Liver (tissue), 8 donors: ENCODE measurements at regions not wholly inside any gene's neighbourhood (a gene's known extent, or its start where the extent isn't known, plus 50 kb on each side); places are given as distances from the start of the nearest gene placed in this dataset.

Experiments
- DNase-seq: peaks from one replicate; pipeline ENCODE4 v3.0.0-alpha.2; 2017; ENCODE audit warnings: low spot score
- H3K27ac ChIP-seq, 2 donors: one replicate each; pipeline ENCODE4 v1.7.0; 2013; ENCODE audit warnings: inconsistent platforms in 2 of 2, low read length in 2 of 2, control low read depth in 1 of 2, low read depth in 1 of 2, mild to moderate bottlenecking in 1 of 2
- H3K27me3 ChIP-seq, 4 donors: one replicate each; pipeline versions ENCODE4 v1.6.1 to v1.7.0; 2013; ENCODE audit warnings: low read length in 3 of 4, inconsistent platforms in 1 of 4, mild to moderate bottlenecking in 1 of 4, moderate library complexity in 1 of 4; ENCODE audit not compliant: control insufficient read depth in 4 of 4, insufficient read depth in 4 of 4
- H3K36me3 ChIP-seq, 4 donors: one replicate each; pipeline versions ENCODE4 v1.6.1 to v1.7.0; 2013; ENCODE audit warnings: low read length in 3 of 4, mild to moderate bottlenecking in 3 of 4, low read depth in 1 of 4, moderate library complexity in 1 of 4; ENCODE audit not compliant: control insufficient read depth in 4 of 4, insufficient read depth in 3 of 4
- H3K4me1 ChIP-seq, 4 donors: one replicate each; pipeline versions ENCODE4 v1.6.1 to v1.7.0; 2013; ENCODE audit warnings: low read length in 3 of 4, mild to moderate bottlenecking in 3 of 4, moderate library complexity in 1 of 4; ENCODE audit not compliant: control insufficient read depth in 4 of 4, insufficient read depth in 4 of 4
- H3K4me3 ChIP-seq, 3 donors: one replicate each; pipeline versions ENCODE4 v1.6.1 to v1.7.0; 2013; ENCODE audit warnings: low read length in 3 of 3, control low read depth in 1 of 3, low read depth in 1 of 3, mild to moderate bottlenecking in 1 of 3
- H3K9ac ChIP-seq, 2 donors: one replicate each; pipeline ENCODE4 v1.7.0; 2013; ENCODE audit warnings: low read length in 2 of 2, mild to moderate bottlenecking in 2 of 2, moderate library complexity in 2 of 2, control low read depth in 1 of 2, low read depth in 1 of 2
- H3K9me3 ChIP-seq, 4 donors: one replicate each; pipeline versions ENCODE4 v1.6.1 to v1.7.0; 2013; ENCODE audit warnings: low read length in 3 of 4; ENCODE audit not compliant: control insufficient read depth in 4 of 4
- EGR1 ChIP-seq, 2 donors: IDR thresholded peaks; 2 replicates each; pipeline ENCODE4 v1.6.1; 2016 to 2018; ENCODE audit warnings: antibody characterized with exemption in 2 of 2, low read depth in 2 of 2
- FOXA1 ChIP-seq: IDR thresholded peaks from 2 replicates; pipeline ENCODE4 v1.6.1; 2016; ENCODE audit warnings: antibody characterized with exemption
- FOXA2 ChIP-seq: IDR thresholded peaks from 2 replicates; pipeline ENCODE4 v1.6.1; 2016; ENCODE audit warnings: antibody characterized with exemption
- GABPA ChIP-seq, 2 donors: IDR thresholded peaks in 1 of 2; conservative IDR thresholded peaks in 1 of 2; 2 replicates each; pipeline ENCODE4 v1.6.1; 2016; ENCODE audit warnings: antibody characterized with exemption in 2 of 2, mild to moderate bottlenecking in 1 of 2, moderate library complexity in 1 of 2
- HNF4A ChIP-seq, 2 donors: conservative IDR thresholded peaks; 2 replicates each; pipeline ENCODE4 v1.6.1; 2016; ENCODE audit warnings: antibody characterized with exemption in 2 of 2, mild to moderate bottlenecking in 2 of 2
- HNF4G ChIP-seq: IDR thresholded peaks from 2 replicates; pipeline ENCODE4 v1.6.1; 2016; ENCODE audit warnings: antibody characterized with exemption
- JUND ChIP-seq, 2 donors: IDR thresholded peaks; 2 replicates each; pipeline ENCODE4 v1.6.1; 2016; ENCODE audit warnings: antibody characterized with exemption in 2 of 2
- MAX ChIP-seq: IDR thresholded peaks from 2 replicates; pipeline ENCODE4 v1.6.1; 2016; ENCODE audit warnings: antibody characterized with exemption
- NR2F2 ChIP-seq: IDR thresholded peaks from 2 replicates; pipeline ENCODE4 v1.6.1; 2016; ENCODE audit warnings: antibody characterized with exemption
- RAD21 ChIP-seq, 2 donors: IDR thresholded peaks; 2 replicates each; pipeline ENCODE4 v1.6.1; 2016; ENCODE audit warnings: antibody characterized with exemption in 2 of 2, mild to moderate bottlenecking in 2 of 2
- RXRA ChIP-seq, 2 donors: IDR thresholded peaks; 2 replicates each; pipeline ENCODE4 v1.6.1; 2017 to 2018; ENCODE audit warnings: antibody characterized with exemption in 2 of 2, mild to moderate bottlenecking in 1 of 2
- SP1 ChIP-seq: IDR thresholded peaks from 2 replicates; pipeline ENCODE4 v1.6.1; 2018; ENCODE audit warnings: antibody characterized with exemption, mild to moderate bottlenecking
- TAF1 ChIP-seq: conservative IDR thresholded peaks from 2 replicates; pipeline ENCODE4 v1.6.1; 2016; ENCODE audit warnings: antibody characterized with exemption, mild to moderate bottlenecking
- YY1 ChIP-seq: IDR thresholded peaks from 2 replicates; pipeline ENCODE4 v1.6.1; 2016; ENCODE audit warnings: antibody characterized with exemption, mild to moderate bottlenecking
- ZBTB33 ChIP-seq: IDR thresholded peaks from 2 replicates; pipeline ENCODE4 v1.6.1; 2016; ENCODE audit warnings: antibody characterized with exemption
- WGBS: extraction: QIAGEN DNeasy Blood & Tissue Kit; methylation state at CpG from one replicate; pipeline ENCODE4 v1.1.7; 2013; 5-methylcytosine and 5-hydroxymethylcytosine counted together
- TF ChIP-seq, protein P1 (sequence below): IDR thresholded peaks from 2 replicates; pipeline ENCODE4 v1.6.1; 2016; ENCODE audit warnings: antibody characterized with exemption
- TF ChIP-seq, protein P2 (sequence below): fragments of 150-350 bp; IDR thresholded peaks from 2 replicates; pipeline ENCODE4 v1.5.1; 2017; ENCODE audit warnings: improper control_type of control experiment, low read depth, low read length; ENCODE audit not compliant: missing input control
- TF ChIP-seq, protein P3 (sequence below): IDR thresholded peaks from 2 replicates; pipeline ENCODE4 v1.6.1; 2016; ENCODE audit warnings: antibody characterized with exemption, mild to moderate bottlenecking
- donor health status: healthy.
- donor health status: healthy.
- donor health status: healthy.
- donor health status: healthy.
- donor health status: healthy.

DNA sequence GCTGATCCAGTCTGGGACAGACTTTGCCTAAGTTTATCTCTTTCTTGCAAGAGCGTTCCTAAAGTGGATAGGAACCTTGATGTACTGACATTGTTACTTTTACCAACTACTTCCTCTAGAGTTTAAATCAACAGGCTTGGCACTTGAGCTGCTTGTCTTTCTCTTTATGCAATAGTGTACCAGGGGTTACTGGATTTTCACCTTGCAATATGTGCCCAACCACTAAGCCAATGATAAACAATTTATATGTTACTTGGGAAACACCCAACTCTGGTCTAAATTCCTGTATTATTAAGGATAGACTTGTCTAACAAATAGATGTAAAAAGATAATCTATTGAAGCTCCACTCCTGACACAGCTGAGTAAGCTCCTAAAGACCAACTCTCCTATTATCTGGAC, 470.2 kb downstream of the SH2D4B start:
- peaks cover 0 to 2% (median 0%) of the 10 kb centered on the region in 4 donors for H3K27me3 ChIP-seq
- TF ChIP-seq RXRA (IDR thresholded peaks at IDR 0.05) (no peak), EGR1 (IDR thresholded peaks at IDR 0.05; ENCODE audit: low read depth in 2 of 2) (no peak)
- H3K36me3 ChIP-seq, result no peaks in the 10 kb centered on the region
- WGBS, result 88% methylated on average over 1 of the region's 1 CpG
- no peak overlapping the region for H3K27ac ChIP-seq
- H3K9me3 ChIP-seq, result no peaks in the 10 kb centered on the region
- H3K4me3 ChIP-seq, result no peak overlapping the region
- no peak for DNase-seq
- H3K4me1 ChIP-seq, result no peaks in the 10 kb centered on the region
- H3K9ac ChIP-seq, result no peak overlapping the region

- Histone ChIP-seq H3K4me3 (no peak overlapping the region), H3K27me3 (peaks cover 0 to 2% (median 0%) of the 10 kb centered on the region in 4 donors), H3K9me3 (no peaks in the 10 kb centered on the region), H3K4me1 (no peaks in the 10 kb centered on the region), H3K27ac (no peak overlapping the region), H3K9ac (no peak overlapping the region), H3K36me3 (no peaks in the 10 kb centered on the region)
- DNase-seq, result no peak
- no peak for TF ChIP-seq EGR1 (IDR thresholded peaks at IDR 0.05; ENCODE audit: low read depth in 2 of 2)
- no peak for TF ChIP-seq SP1
- no peak for TF ChIP-seq JUND (IDR thresholded peaks at IDR 0.05)
- TF ChIP-seq HNF4G, result no peak
- TF ChIP-seq FOXA2, result no peak
- no peak for TF ChIP-seq RAD21 (IDR thresholded peaks at IDR 0.05)
- no peak for TF ChIP-seq HNF4A (conservative IDR thresholded peaks at IDR 0.05)
- TF ChIP-seq MAX, result no peak
- TF ChIP-seq, protein P1, sequence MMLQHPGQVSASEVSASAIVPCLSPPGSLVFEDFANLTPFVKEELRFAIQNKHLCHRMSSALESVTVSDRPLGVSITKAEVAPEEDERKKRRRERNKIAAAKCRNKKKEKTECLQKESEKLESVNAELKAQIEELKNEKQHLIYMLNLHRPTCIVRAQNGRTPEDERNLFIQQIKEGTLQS, result no peak
- TF ChIP-seq TAF1, result no peak
- TF ChIP-seq RXRA (IDR thresholded peaks at IDR 0.05), result no peak
- TF ChIP-seq FOXA1, result no peak
- no peak for TF ChIP-seq ZBTB33
- TF ChIP-seq, protein P2, sequence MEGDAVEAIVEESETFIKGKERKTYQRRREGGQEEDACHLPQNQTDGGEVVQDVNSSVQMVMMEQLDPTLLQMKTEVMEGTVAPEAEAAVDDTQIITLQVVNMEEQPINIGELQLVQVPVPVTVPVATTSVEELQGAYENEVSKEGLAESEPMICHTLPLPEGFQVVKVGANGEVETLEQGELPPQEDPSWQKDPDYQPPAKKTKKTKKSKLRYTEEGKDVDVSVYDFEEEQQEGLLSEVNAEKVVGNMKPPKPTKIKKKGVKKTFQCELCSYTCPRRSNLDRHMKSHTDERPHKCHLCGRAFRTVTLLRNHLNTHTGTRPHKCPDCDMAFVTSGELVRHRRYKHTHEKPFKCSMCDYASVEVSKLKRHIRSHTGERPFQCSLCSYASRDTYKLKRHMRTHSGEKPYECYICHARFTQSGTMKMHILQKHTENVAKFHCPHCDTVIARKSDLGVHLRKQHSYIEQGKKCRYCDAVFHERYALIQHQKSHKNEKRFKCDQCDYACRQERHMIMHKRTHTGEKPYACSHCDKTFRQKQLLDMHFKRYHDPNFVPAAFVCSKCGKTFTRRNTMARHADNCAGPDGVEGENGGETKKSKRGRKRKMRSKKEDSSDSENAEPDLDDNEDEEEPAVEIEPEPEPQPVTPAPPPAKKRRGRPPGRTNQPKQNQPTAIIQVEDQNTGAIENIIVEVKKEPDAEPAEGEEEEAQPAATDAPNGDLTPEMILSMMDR, result no peak
- TF ChIP-seq NR2F2, result no peak
- TF ChIP-seq, protein P3, sequence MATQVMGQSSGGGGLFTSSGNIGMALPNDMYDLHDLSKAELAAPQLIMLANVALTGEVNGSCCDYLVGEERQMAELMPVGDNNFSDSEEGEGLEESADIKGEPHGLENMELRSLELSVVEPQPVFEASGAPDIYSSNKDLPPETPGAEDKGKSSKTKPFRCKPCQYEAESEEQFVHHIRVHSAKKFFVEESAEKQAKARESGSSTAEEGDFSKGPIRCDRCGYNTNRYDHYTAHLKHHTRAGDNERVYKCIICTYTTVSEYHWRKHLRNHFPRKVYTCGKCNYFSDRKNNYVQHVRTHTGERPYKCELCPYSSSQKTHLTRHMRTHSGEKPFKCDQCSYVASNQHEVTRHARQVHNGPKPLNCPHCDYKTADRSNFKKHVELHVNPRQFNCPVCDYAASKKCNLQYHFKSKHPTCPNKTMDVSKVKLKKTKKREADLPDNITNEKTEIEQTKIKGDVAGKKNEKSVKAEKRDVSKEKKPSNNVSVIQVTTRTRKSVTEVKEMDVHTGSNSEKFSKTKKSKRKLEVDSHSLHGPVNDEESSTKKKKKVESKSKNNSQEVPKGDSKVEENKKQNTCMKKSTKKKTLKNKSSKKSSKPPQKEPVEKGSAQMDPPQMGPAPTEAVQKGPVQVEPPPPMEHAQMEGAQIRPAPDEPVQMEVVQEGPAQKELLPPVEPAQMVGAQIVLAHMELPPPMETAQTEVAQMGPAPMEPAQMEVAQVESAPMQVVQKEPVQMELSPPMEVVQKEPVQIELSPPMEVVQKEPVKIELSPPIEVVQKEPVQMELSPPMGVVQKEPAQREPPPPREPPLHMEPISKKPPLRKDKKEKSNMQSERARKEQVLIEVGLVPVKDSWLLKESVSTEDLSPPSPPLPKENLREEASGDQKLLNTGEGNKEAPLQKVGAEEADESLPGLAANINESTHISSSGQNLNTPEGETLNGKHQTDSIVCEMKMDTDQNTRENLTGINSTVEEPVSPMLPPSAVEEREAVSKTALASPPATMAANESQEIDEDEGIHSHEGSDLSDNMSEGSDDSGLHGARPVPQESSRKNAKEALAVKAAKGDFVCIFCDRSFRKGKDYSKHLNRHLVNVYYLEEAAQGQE, result no peak
- no peak for TF ChIP-seq YY1
- no peak for TF ChIP-seq GABPA (IDR thresholded peaks at IDR 0.05 in 1 of 2, conservative IDR thresholded peaks at IDR 0.05 in 1 of 2)
- WGBS, result 67% methylated on average over 3 of the region's 3 CpGs
Observed at GRCh38 chr10:81008726-81009125, 471.0 kb downstream of the SH2D4B start.
